ENCODE measurements at regions not wholly inside any gene's neighbourhood (a gene's known extent, or its start where the extent isn't known, plus 50 kb on each side); places are given as distances from the start of the nearest gene placed in this dataset.

- no peak for TF ChIP-seq POLR2AphosphoS5 (IDR thresholded peaks at IDR 0.05; ENCODE audit: low read depth, low read length)
- no peak for TF ChIP-seq SIN3A (IDR thresholded peaks at IDR 0.05; ENCODE audit: borderline replicate concordance, insufficient read depth, low read length)
- no peak for TF ChIP-seq REST (IDR thresholded peaks at IDR 0.05; ENCODE audit: insufficient read depth in 1 of 2, low read depth in 2 of 2, low read length in 2 of 2)
- no peak for TF ChIP-seq TAF1 (IDR thresholded peaks at IDR 0.05; ENCODE audit: borderline replicate concordance, insufficient read depth, low read length)
- no peak for TF ChIP-seq FOXP2 (optimal IDR thresholded peaks at IDR 0.05; ENCODE audit: borderline replicate concordance, extremely low read depth, extremely low read length, insufficient read depth)
Measured at GRCh38 chr18:34590503-34590902, 119.6 kb upstream of the DTNA start.

All from PFSK-1 (cell line).